NCI-H2171 (cell line): ENCODE measurements at regions not wholly inside any gene's neighbourhood (a gene's known extent, or its start where the extent isn't known, plus 50 kb on each side); places are given as distances from the start of the nearest gene placed in this dataset.

Experiments used
- DNase-seq: peaks from one replicate; lab custom pipeline; 2025; lab: John Stamatoyannopoulos, UW

DNA sequence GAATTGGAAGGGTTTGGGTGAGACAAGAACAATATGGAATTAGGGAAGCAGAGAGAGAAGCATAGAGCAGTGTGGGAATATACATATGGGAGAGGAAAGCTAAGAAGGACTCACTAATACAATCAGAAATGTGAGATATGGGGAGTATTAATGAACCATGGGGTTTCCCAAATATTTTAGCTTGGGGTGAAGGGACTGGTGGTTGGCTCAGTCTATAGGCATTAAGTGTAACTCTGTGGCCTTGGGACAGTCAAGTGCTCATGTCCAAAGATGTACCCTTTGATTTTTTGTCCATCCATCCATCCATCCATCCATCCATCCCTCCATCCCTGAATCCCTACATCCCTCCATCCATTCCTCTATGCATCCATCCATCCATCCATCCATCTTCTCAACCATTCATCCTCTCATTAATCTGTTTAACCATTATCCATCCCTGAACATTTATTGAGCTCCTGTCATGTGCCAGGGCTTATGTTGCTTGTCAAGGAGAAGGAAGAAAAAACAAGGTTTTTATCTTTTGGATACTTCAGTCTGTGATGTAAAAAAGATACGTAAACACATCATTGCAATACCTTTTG is 263.4 kb upstream of the CHD6 start:
- DNase-seq: no peak

GRCh38 chr20:41879123-41879522 is 260.9 kb upstream of the CHD6 start:
- DNase-seq: no peak

DNA sequence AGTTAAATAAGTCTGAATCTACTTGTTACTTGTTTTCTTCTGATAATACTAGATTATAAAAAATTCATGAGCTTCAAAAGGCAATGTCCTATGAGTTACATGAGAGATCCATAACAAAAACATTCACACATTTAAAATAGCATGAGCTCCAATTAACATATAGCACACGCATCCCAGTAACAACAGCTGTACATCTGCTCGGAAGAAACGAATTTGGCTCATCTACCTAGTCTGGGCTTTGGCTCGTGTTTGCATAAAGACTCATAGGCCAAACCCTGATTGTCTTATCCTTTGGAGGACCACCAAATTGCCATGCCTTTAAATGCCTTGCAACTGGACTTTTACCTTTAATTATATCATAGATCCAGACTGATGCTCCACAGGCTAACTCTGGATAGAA is 259.7 kb upstream of the CHD6 start:
- no peak for DNase-seq

DNA sequence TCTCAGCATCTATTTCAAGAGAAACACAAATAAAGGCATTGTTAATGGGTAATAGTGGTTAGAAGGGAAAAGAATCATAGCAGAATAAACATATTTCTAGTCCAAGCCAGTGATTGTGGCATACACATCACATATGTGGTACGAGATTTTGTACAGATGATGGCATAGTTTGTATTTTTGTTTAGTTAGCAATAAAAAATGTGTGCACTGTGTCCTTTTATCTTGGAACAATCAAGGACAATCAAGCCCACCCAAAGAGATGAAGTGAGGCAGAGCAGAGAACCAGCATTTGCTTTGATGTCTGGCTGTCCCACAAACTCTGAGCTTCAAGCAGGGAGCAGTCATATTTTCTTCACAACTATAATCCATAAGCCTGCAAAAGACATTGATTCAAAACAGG is 256.5 kb upstream of the CHD6 start:
- DNase-seq: no peak

DNA sequence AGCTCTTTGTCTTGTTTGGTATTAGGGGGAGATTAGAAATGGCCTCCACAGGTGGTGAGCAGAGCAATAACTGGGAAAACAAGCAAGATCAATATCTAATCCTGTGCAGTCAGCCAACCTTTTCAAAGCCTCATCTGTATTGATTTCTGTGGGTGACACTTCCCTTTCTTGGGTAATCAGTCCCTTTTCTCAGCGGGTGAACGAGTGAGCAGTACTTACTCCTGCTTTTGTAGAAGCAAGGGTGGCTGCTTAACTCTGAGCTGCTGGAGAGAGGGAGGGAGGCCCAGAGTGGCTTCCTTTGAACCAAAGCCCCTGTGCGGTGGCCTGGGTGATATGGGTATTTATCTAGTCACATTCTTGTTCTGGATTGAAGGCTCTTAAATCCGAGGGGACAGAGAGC is 254.8 kb upstream of the CHD6 start:
- DNase-seq: no peak

DNA sequence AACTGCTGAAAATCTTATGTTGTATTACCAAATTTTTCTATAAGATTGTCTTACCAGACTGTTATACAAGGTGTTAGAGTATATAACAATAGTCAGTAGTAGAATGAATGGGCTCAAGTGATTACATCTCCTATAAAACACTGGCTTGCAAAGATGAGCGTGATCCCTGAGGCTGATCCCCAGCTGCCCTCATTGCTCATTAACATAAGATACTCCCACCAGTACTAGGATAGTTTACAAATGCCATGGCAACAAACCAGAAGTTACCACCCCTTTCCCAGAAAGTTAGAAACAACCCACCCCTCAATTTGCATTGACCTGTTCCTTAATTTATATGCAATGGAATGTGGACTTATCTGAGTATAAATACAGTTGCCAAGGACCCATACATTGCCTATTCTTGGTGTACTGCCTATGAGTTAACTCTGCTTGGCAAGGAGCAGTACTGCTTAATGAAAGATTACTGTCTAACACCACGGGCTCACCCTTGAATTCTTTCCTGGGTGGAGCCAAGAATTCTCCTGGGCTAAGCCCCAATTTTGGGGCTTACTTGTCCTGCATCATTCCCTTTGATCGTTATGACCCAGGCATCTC is 252.8 kb upstream of the CHD6 start:
- DNase-seq: no peak

DNA sequence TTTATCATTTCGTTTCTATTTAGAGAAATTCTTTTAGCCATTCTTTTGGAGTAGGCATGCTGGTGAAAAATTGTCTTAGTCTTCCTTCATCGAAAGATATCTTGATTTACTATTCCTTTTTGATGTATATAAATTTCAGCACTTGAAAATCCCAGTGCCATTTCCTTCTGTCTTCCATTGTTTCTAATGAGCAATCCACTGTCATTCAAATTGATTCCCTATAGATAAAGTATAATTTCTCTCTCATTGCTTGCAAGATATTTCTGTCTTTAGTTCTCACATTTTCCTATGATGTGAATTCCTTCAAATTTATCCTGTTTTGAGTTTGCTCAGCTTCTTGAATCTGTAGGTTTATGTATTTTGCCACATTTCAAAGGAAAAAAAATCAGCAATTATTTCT is 251.1 kb upstream of the CHD6 start:
- no peak for DNase-seq

GRCh38 chr20:41865938-41866337 is 247.8 kb upstream of the CHD6 start:
- DNase-seq: no peak

GRCh38 chr20:41862476-41862875 is 244.3 kb upstream of the CHD6 start:
- DNase-seq: no peak

- DNase-seq: no peak
Measured at GRCh38 chr20:41861772-41862422, 243.7 kb upstream of the CHD6 start.

DNA sequence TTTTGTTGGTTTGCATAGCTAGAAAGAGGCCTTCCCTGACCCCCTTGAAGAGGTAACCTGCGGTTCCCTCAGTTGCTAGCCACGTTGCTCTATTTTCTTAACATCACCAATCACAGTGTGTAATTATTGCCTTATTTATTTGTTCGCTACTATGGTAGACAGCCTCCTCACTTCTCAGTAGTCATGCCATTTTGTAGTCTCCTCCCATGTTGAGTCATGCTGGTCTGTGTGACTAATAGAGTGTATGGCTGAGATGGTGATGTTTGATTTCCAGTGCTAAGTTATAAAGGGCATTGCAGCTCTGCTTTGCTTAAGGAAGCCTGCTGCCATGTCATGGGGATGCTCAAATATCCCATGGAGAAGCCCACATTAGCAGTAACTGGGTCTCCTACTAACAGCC is 236.6 kb upstream of the CHD6 start:
- DNase-seq: no peak

- DNase-seq: no peak
Measured at GRCh38 chr20:41853806-41854205, 235.6 kb upstream of the CHD6 start.

- no peak for DNase-seq
Measured at GRCh38 chr20:41848180-41848579, 230.0 kb upstream of the CHD6 start.

GRCh38 chr20:41837669-41838224 is 219.6 kb upstream of the CHD6 start:
- DNase-seq: no peak

DNA sequence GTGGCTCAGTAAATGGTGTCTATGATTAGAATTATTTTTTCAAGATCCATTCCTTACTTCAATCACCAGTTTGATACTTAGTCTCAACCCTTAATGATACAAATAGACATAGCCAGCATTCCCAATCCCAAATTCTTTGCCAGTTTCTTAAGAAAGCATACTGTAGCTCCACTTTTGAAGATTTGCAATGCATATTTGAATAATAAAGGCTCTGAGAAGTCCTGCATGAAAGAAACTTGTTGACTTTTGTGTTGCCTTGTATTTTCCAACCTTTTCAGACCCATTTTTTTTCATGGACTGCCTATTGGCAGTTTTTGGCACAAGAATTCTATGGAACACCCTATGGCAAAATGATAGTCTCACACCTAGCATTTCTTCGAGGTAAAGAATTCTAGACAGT is 215.6 kb upstream of the CHD6 start:
- no peak for DNase-seq

- no peak for DNase-seq
Measured at GRCh38 chr20:41830702-41831101, 212.5 kb upstream of the CHD6 start.

DNA sequence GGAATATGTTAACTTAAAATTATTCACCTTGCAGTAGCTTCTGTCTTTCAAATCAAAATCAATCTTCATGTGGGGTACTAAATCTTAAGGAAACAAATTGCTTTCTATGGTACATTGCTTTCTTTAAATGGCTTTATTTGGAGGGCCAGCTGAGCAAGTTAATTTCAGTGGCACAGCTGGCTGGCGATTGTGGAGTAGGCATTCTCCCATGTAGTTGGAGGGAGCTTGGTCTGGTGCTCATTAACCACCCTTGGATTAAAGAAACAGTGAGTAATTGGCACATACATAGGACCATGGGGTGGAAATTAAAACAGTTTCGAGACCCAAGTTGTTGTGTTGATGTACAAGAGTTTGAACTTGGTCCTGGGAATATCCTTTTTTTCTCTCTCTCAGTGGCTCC is 201.3 kb upstream of the CHD6 start:
- DNase-seq: no peak

GRCh38 chr20:41818991-41819390 is 200.8 kb upstream of the CHD6 start:
- DNase-seq: no peak

- no peak for DNase-seq
Measured at GRCh38 chr20:41818369-41818768, 200.2 kb upstream of the CHD6 start.

GRCh38 chr20:41811456-41811855 is 193.3 kb upstream of the CHD6 start:
- DNase-seq: no peak

- DNase-seq: no peak
Measured at GRCh38 chr20:41800040-41800439, 181.9 kb upstream of the CHD6 start.

- no peak for DNase-seq
Measured at GRCh38 chr20:41798930-41799502, 180.8 kb upstream of the CHD6 start.

DNA sequence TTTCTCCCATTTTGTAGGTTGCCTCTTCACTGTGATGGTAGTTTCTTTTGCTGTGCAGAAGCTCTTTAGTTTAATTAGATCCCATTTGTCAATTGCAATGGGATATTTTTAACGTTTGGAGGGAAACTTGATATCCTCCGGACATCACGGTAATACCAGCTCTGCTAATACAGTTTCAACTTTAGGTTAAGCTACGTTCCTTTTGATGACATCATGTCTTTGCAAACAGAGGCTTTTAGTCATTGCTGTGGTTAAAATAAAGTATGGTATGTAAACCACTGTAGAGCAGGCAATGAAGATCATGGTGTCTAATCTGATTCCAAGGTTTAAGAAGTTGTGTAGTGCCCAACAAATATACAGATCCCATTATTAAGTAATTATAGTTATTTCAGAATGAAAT is 168.0 kb upstream of the CHD6 start:
- DNase-seq: no peak
